GM12892 (cell line): ENCODE measurements at regions not wholly inside any gene's neighbourhood (a gene's known extent, or its start where the extent isn't known, plus 50 kb on each side); places are given as distances from the start of the nearest gene placed in this dataset.

Experiments
- POLR2A ChIP-seq: IDR thresholded peaks from 2 replicates; pipeline ENCODE4 v1.6.1; 2011; ENCODE audit warnings: low read depth, low read length, control low read depth
- POLR2AphosphoS5 ChIP-seq: IDR thresholded peaks from 2 replicates; pipeline ENCODE4 v1.6.1; 2011; ENCODE audit warnings: low read depth, low read length, control low read depth
- TAF1 ChIP-seq: IDR thresholded peaks from 2 replicates; pipeline ENCODE4 v1.6.1; 2011; ENCODE audit warnings: low read depth, mild to moderate bottlenecking, control low read depth, low read length, borderline replicate concordance

GRCh38 chr1:81582467-81582986 lies 218.2 kb upstream of the ADGRL2 start:
- TF ChIP-seq POLR2AphosphoS5: no peak
- TF ChIP-seq POLR2A: no peak
- no peak for TF ChIP-seq TAF1
